ENCODE measurements at regions not wholly inside any gene's neighbourhood (a gene's known extent, or its start where the extent isn't known, plus 50 kb on each side); places are given as distances from the start of the nearest gene placed in this dataset.

- TF ChIP-seq CTCF (IDR thresholded peaks at IDR 0.05) (no peak), POLR2A (IDR thresholded peaks at IDR 0.05) (no peak)
Observed at GRCh38 chr4:154044108-154044531, 255.2 kb upstream of the SFRP2 start.
